Activated T-helper 1 cell treated with anti-CD3 and anti-CD28 coated beads, Interleukin-2, amount 50 U/mL, for 16 hours (primary cell): ENCODE measurements at regions not wholly inside any gene's neighbourhood (a gene's known extent, or its start where the extent isn't known, plus 50 kb on each side); places are given as distances from the start of the nearest gene placed in this dataset.
"Not testable (repeated sequence)": the region's sequence is repeated elsewhere in the genome, so short reads cannot be mapped to it uniquely, and the experiment has no call there.

Experiments
- DNase-seq, 2 donors: peaks; one replicate each; pipeline ENCODE4 v3.0.0-alpha.2; 2020; ENCODE audit warnings: low read depth in 1 of 2, low spot score in 1 of 2

- no peak for DNase-seq
Measured at GRCh38 chr6:144935661-144936060, 650.5 kb downstream of the UTRN start.

GRCh38 chr6:144936764-144937163 is 651.6 kb downstream of the UTRN start:
- DNase-seq: no peak

- DNase-seq: no peak
Measured at GRCh38 chr6:144939921-144940320, 654.8 kb downstream of the UTRN start.

- DNase-seq: no peak
Measured at GRCh38 chr6:144944106-144944505, 659.0 kb downstream of the UTRN start.

- no peak for DNase-seq
Measured at GRCh38 chr6:144947398-144947976, 662.4 kb downstream of the UTRN start.

- DNase-seq: no peak
Measured at GRCh38 chr6:144951730-144952437, 666.7 kb downstream of the UTRN start.

- DNase-seq: no peak
Measured at GRCh38 chr6:144952456-144953240, 667.5 kb downstream of the UTRN start.

- DNase-seq: no peak
Measured at GRCh38 chr6:144953552-144954240, 668.6 kb downstream of the UTRN start.

- DNase-seq: no peak
Measured at GRCh38 chr6:144954241-144954556, 669.1 kb downstream of the UTRN start.

GRCh38 chr6:144955392-144955791 is 670.3 kb downstream of the UTRN start:
- DNase-seq: no peak

- no peak for DNase-seq
Measured at GRCh38 chr6:144955859-144956258, 670.7 kb downstream of the UTRN start.

- DNase-seq: not testable (repeated sequence)
Measured at GRCh38 chr6:144956697-144957096, 671.6 kb downstream of the UTRN start.

GRCh38 chr6:144957236-144957937 is 672.3 kb downstream of the UTRN start:
- no peak for DNase-seq

- no peak for DNase-seq
Measured at GRCh38 chr6:144969154-144969553, 684.0 kb downstream of the UTRN start.

GRCh38 chr6:144969602-144970272 is 684.6 kb downstream of the UTRN start:
- DNase-seq: no peak

- DNase-seq: not testable (repeated sequence)
Measured at GRCh38 chr6:144977250-144977864, 692.2 kb downstream of the UTRN start.

GRCh38 chr6:144978208-144978607 is 693.1 kb downstream of the UTRN start:
- no peak for DNase-seq

- DNase-seq: no peak
Measured at GRCh38 chr6:144986271-144986670, 701.1 kb downstream of the UTRN start.

- DNase-seq: no peak
Measured at GRCh38 chr6:144989319-144990107, 704.4 kb downstream of the UTRN start.
